RWPE2 (cell line): ENCODE measurements at regions not wholly inside any gene's neighbourhood (a gene's known extent, or its start where the extent isn't known, plus 50 kb on each side); places are given as distances from the start of the nearest gene placed in this dataset.
"Not testable (repeated sequence)": the region's sequence is repeated elsewhere in the genome, so short reads cannot be mapped to it uniquely, and the experiment has no call there.

Experiments
- ATAC-seq: fragments of 200-7000 bp; cut with Tn5 transposase; 3 replicates; pipeline ENCODE4 v1.9.1; 2021; ENCODE audit warnings: low read depth
- DNase-seq: peaks from one replicate; pipeline ENCODE4 v3.0.0-alpha.2; 2020; ENCODE audit warnings: low spot score
- H3K27ac ChIP-seq: fragments of 450-650 bp; 2 replicates; pipeline ENCODE4 v1.5.1; 2017; ENCODE audit warnings: mild to moderate bottlenecking; ENCODE audit not compliant: poor library complexity, severe bottlenecking
- H3K27me3 ChIP-seq: fragments of 250-450 bp; sonication (Bioruptor Pico); 2 replicates; pipeline ENCODE4 v1.5.1; 2021; ENCODE audit warnings: mild to moderate bottlenecking, moderate library complexity; ENCODE audit not compliant: insufficient read depth, poor library complexity, severe bottlenecking
- H3K36me3 ChIP-seq: fragments of 250-450 bp; sonication (Bioruptor Pico); 2 replicates; pipeline ENCODE4 v1.5.1; 2020; ENCODE audit warnings: low read depth, mild to moderate bottlenecking, moderate library complexity
- H3K4me1 ChIP-seq: fragments of 250-450 bp; sonication (Bioruptor Pico); 2 replicates; pipeline ENCODE4 v1.5.1; 2021; ENCODE audit warnings: mild to moderate bottlenecking, moderate library complexity; ENCODE audit not compliant: insufficient read depth, poor library complexity, severe bottlenecking
- H3K4me3 ChIP-seq: fragments of 250-450 bp; sonication (Bioruptor Pico); 2 replicates; pipeline ENCODE4 v1.5.1; 2021; ENCODE audit warnings: mild to moderate bottlenecking, moderate library complexity; ENCODE audit not compliant: severe bottlenecking
- H3K9me3 ChIP-seq: fragments of 250-450 bp; sonication (Bioruptor Pico); 2 replicates; pipeline ENCODE4 v1.5.1; 2021; ENCODE audit warnings: mild to moderate bottlenecking, moderate library complexity; ENCODE audit not compliant: severe bottlenecking
- TF ChIP-seq, protein P1 (sequence below): fragments of 450-650 bp; IDR thresholded peaks from one replicate; pipeline ENCODE4 v1.5.1; 2017; ENCODE audit warnings: mild to moderate bottlenecking, moderate library complexity; ENCODE audit not compliant: poor library complexity, severe bottlenecking

- ATAC-seq (no peak), DNase-seq (no peak)
- no peaks in the 10 kb centered on the region for H3K9me3 ChIP-seq
- no peak overlapping the region for H3K4me3 ChIP-seq
- H3K27ac ChIP-seq: no peak overlapping the region
- H3K4me1 ChIP-seq: peaks cover 2% of the 10 kb centered on the region
- TF ChIP-seq, protein P1, sequence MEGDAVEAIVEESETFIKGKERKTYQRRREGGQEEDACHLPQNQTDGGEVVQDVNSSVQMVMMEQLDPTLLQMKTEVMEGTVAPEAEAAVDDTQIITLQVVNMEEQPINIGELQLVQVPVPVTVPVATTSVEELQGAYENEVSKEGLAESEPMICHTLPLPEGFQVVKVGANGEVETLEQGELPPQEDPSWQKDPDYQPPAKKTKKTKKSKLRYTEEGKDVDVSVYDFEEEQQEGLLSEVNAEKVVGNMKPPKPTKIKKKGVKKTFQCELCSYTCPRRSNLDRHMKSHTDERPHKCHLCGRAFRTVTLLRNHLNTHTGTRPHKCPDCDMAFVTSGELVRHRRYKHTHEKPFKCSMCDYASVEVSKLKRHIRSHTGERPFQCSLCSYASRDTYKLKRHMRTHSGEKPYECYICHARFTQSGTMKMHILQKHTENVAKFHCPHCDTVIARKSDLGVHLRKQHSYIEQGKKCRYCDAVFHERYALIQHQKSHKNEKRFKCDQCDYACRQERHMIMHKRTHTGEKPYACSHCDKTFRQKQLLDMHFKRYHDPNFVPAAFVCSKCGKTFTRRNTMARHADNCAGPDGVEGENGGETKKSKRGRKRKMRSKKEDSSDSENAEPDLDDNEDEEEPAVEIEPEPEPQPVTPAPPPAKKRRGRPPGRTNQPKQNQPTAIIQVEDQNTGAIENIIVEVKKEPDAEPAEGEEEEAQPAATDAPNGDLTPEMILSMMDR: no peak
- no peaks in the 10 kb centered on the region for H3K36me3 ChIP-seq
- no peaks in the 10 kb centered on the region for H3K27me3 ChIP-seq
Measured at GRCh38 chr6:169366258-169366901, 112.7 kb upstream of the THBS2 start.

DNA sequence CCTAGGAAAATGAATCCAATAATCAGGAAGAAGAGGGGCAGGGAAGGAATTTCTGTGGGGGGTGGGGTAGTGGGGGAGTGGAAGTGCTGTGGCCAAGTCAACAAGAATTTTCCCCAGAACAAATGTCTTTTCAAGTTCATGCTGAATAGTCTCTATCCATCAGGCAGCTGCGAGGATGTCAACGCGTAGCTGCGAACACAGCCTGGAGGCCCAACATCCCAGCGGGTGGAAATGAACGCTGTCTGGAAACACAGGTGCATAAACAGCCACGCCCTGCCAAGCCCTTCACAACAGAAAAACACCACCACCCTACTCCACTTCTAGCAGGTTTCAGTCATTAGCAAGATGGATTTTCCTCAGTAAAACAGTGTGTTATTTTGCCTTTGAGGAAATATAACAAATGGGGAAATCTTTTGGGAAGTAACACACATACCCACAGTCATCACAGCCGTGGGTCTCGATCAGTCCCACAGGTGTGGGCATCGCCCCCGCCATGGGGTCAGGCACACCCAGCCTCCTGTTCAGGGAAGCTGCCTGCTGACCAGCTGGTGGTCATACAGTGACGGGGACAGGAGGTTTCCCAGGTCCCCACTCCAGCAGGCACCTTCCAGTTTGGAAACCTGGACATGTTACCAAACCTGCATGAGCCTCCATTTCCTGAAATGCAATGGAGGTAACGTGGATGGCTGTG is 112.1 kb upstream of the THBS2 start:
- ATAC-seq: no peak
- Histone ChIP-seq H3K9me3 (no peaks in the 10 kb centered on the region), H3K4me3 (no peak overlapping the region), H3K27me3 (no peaks in the 10 kb centered on the region), H3K4me1 (peaks cover 2% of the 10 kb centered on the region), H3K36me3 (no peaks in the 10 kb centered on the region), H3K27ac (no peak overlapping the region)
- TF ChIP-seq, protein P1: no peak
- DNase-seq: no peak

DNA sequence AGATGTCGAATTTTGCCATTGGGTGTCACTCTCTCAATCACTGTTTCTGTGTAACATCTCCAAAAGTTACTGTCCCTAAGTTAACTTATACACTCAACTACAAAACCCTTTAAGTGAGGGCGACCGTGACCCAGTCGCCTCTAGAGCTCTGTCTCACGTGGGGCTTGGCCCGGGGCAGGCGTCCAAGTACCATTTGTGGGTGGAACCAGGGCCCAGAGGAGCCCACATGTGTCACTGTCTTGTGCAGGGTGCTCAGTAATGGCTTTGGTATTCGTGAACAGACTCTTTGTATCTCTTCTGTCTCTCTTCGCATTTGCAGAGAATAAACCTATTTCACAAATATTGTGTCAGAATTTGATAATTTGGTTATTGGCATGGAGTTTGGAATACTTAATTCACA is 109.9 kb upstream of the THBS2 start:
- DNase-seq: no peak
- TF ChIP-seq, protein P1: no peak
- Histone ChIP-seq H3K27ac (no peak overlapping the region), H3K36me3 (no peaks in the 10 kb centered on the region), H3K27me3 (no peaks in the 10 kb centered on the region), H3K4me1 (peaks cover 2% of the 10 kb centered on the region), H3K4me3 (no peak overlapping the region), H3K9me3 (no peaks in the 10 kb centered on the region)
- no peak for ATAC-seq

DNA sequence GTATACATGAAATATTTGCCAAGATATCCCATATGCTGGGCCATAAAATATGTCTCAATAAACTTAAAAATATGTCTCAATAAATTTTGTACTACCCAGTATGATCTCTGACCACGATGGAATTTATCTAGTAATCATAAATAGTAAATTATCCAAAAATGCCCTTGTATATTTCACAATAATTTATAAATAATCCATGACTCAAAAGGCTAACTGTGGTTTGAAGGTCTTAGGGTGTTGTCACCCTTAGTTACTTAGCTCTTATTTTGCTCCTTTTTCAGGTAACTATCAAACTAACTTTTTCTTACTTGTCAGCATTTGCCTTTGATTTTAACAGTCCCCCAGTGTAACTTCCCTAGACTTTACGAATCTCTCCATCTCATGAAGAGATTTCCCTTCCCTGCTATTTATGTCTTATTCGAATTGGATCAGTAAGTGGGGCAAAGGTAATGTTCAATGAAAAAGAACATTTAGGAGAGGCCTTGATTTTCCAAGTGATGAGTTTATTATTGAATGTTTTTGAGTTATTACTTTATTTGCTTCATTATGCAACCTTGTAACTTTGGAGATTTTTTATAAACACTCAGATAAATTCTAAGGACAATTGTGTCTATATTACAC is 109.0 kb upstream of the THBS2 start:
- DNase-seq: no peak
- Histone ChIP-seq H3K36me3 (no peaks in the 10 kb centered on the region), H3K4me1 (peaks cover 2% of the 10 kb centered on the region), H3K4me3 (no peak overlapping the region), H3K27me3 (no peaks in the 10 kb centered on the region), H3K9me3 (no peaks in the 10 kb centered on the region), H3K27ac (no peak overlapping the region)
- no peak for ATAC-seq
- TF ChIP-seq, protein P1: no peak

- not testable (repeated sequence) for H3K4me3 ChIP-seq, H3K9me3 ChIP-seq, DNase-seq, H3K4me1 ChIP-seq, H3K27ac ChIP-seq, H3K27me3 ChIP-seq, H3K36me3 ChIP-seq, ATAC-seq
Measured at GRCh38 chr6:169355001-169355400, 101.4 kb upstream of the THBS2 start.
